Epidermal melanocyte (primary cell): ENCODE measurements at regions not wholly inside any gene's neighbourhood (a gene's known extent, or its start where the extent isn't known, plus 50 kb on each side); places are given as distances from the start of the nearest gene placed in this dataset.

ENCODE experiments used
- DNase-seq: peaks from one replicate; pipeline ENCODE4 v3.0.0; 2011; ENCODE audit warnings: low spot score; ENCODE audit not compliant: insufficient read length

GRCh38 chr5:152337484-152337883 lies 67.6 kb downstream of the NMUR2 start:
- DNase-seq = no peak

- no peak for DNase-seq
Observed at GRCh38 chr5:152335461-152335860, 69.6 kb downstream of the NMUR2 start.

GRCh38 chr5:152332716-152333460 lies 72.2 kb downstream of the NMUR2 start:
- no peak for DNase-seq

- no peak for DNase-seq
Observed at GRCh38 chr5:152331718-152332117, 73.4 kb downstream of the NMUR2 start.

- no peak for DNase-seq
Observed at GRCh38 chr5:152331006-152331405, 74.1 kb downstream of the NMUR2 start.

GRCh38 chr5:152329761-152330283 lies 75.3 kb downstream of the NMUR2 start:
- no peak for DNase-seq

- DNase-seq = no peak
Observed at GRCh38 chr5:152329207-152329606, 75.9 kb downstream of the NMUR2 start.

GRCh38 chr5:152315942-152316341 lies 89.1 kb downstream of the NMUR2 start:
- DNase-seq = no peak

GRCh38 chr5:152314196-152314829 lies 90.8 kb downstream of the NMUR2 start:
- DNase-seq = no peak

GRCh38 chr5:152309926-152310450 lies 95.1 kb downstream of the NMUR2 start:
- DNase-seq = no peak

GRCh38 chr5:152306386-152306785 lies 98.7 kb downstream of the NMUR2 start:
- no peak for DNase-seq

- DNase-seq = no peak
Observed at GRCh38 chr5:152305525-152305924, 99.6 kb downstream of the NMUR2 start.

GRCh38 chr5:152303841-152304240 lies 101.2 kb downstream of the NMUR2 start:
- DNase-seq = no peak

- DNase-seq = no peak
Observed at GRCh38 chr5:152297866-152298265, 107.2 kb downstream of the NMUR2 start.

GRCh38 chr5:152293189-152293588 lies 111.9 kb downstream of the NMUR2 start:
- DNase-seq = no peak

GRCh38 chr5:152290181-152290580 lies 114.9 kb downstream of the NMUR2 start:
- no peak for DNase-seq

- no peak for DNase-seq
Observed at GRCh38 chr5:152288917-152289595, 116.0 kb downstream of the NMUR2 start.

GRCh38 chr5:152288499-152288898 lies 116.6 kb downstream of the NMUR2 start:
- DNase-seq = no peak

- no peak for DNase-seq
Observed at GRCh38 chr5:152285764-152286163, 119.3 kb downstream of the NMUR2 start.

GRCh38 chr5:152282331-152282730 lies 122.7 kb downstream of the NMUR2 start:
- DNase-seq = no peak

- DNase-seq = no peak
Observed at GRCh38 chr5:152277936-152278335, 127.1 kb downstream of the NMUR2 start.

- DNase-seq = no peak
Observed at GRCh38 chr5:152274224-152274623, 130.9 kb downstream of the NMUR2 start.
